Prostate gland (tissue), 2 donors: ENCODE measurements at regions not wholly inside any gene's neighbourhood (a gene's known extent, or its start where the extent isn't known, plus 50 kb on each side); places are given as distances from the start of the nearest gene placed in this dataset.

Experiments
- CTCF ChIP-seq, 4 experiments: fragments of 200-600 bp in 2 of 4; fragments of 450-650 bp in 2 of 4; sonication (generic) in 2 of 4; IDR thresholded peaks; 1 replicate in 3 of 4; 2 replicates in 1 of 4; pipeline ENCODE4 v1.5.1; 2016 to 2019; ENCODE audit warnings: antibody characterized with exemption in 4 of 4, mild to moderate bottlenecking in 2 of 4, moderate library complexity in 2 of 4
- POLR2AphosphoS5 ChIP-seq: sonication (generic); formaldehyde crosslinking; IDR thresholded peaks from one replicate; pipeline ENCODE4 v1.6.1; 2017; ENCODE audit warnings: antibody characterized with exemption

GRCh38 chr1:172964864-172965263 is 85.9 kb downstream of the TNFSF18 start:
- TF ChIP-seq CTCF (IDR thresholded peaks at IDR 0.05) = no peak
- no peak for TF ChIP-seq POLR2AphosphoS5
